Upper lobe of left lung (tissue), 4 donors: ENCODE measurements at regions not wholly inside any gene's neighbourhood (a gene's known extent, or its start where the extent isn't known, plus 50 kb on each side); places are given as distances from the start of the nearest gene placed in this dataset.

ENCODE experiments used
- CTCF ChIP-seq, 6 experiments: fragments of 450-650 bp in 4 of 6; fragments of 200-600 bp in 2 of 6; sonication (generic) in 2 of 6; IDR thresholded peaks; one replicate each; pipeline ENCODE4 v1.5.1; 2016 to 2019; ENCODE audit warnings: antibody characterized with exemption in 6 of 6
- EP300 ChIP-seq, 4 donors: sonication (generic); formaldehyde crosslinking; IDR thresholded peaks; one replicate each; pipeline ENCODE4 v1.5.1; 2017; ENCODE audit warnings: antibody characterized with exemption in 4 of 4, control low read depth in 2 of 4

GRCh38 chr1:56304975-56305374 is 274.4 kb downstream of the PLPP3 start:
- TF ChIP-seq EP300 (IDR thresholded peaks at IDR 0.05): no peak
- TF ChIP-seq CTCF (IDR thresholded peaks at IDR 0.05): no peak
